Inflammatory macrophage treated with lipopolysaccharide for 1 hour (primary cell): ENCODE measurements at regions not wholly inside any gene's neighbourhood (a gene's known extent, or its start where the extent isn't known, plus 50 kb on each side); places are given as distances from the start of the nearest gene placed in this dataset.
"Not testable (repeated sequence)": the region's sequence is repeated elsewhere in the genome, so short reads cannot be mapped to it uniquely, and the experiment has no call there.

Experiments used
- DNase-seq, 2 donors: peaks; one replicate each; pipeline ENCODE4 v3.0.0-alpha.2; 2020 to 2022

DNA sequence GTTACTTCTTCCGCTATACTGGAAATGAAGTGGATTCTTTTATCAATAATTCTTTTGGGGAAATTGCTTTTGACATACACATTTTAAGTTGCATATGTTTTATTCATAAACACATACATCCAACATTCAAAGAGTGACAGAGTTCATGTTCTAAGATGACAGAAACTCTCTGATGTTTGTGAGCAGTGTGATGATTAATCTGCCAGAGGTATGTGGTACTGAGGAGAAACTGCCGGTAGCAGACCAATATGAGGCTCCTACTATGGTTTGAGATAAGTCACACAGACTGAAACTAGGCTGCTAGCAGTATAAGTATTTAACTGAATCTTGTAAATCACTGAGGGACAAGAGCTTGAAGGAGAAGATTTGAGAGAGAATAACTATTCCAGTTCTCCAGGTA is 524.1 kb upstream of the SEMA3D start:
- no peak for DNase-seq

DNA sequence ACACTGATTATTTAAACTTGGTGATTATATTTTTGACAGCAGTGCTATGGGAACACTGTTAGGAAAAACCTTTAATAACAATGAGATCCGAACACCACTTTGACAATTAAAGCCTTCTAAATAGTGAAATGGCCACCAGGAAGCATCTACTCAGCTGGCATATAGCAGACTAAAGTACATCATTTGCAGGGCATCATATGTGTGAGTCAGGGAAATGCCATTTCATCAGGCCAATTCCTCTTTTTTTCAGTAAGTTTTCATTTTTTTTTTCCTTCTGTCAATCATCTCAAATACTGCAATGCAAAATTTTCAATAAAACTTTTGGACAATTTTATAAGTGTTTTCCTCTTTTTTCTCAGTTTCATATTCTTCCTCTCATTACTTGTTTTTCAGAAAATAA is 521.4 kb upstream of the SEMA3D start:
- DNase-seq: peak; percentile 22 to 60

DNA sequence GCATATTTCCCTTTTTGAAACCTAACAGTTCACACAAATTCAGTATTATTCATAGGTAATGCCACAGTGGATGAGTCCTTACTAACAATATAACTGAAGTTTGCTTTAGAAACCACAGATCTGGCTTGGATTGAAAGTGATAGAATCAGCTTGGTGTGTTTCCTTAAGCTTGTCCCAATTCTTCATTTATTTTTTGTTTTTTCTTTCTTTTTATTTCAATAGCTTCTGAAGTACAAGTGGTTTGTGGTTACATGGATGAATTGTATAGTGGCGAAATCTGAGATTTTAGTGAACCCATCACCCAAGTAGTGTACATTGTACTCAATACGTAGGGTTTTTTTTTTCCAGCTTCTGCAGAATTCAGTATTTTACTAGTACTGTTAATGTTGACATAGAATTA is 518.2 kb upstream of the SEMA3D start:
- DNase-seq: no peak

DNA sequence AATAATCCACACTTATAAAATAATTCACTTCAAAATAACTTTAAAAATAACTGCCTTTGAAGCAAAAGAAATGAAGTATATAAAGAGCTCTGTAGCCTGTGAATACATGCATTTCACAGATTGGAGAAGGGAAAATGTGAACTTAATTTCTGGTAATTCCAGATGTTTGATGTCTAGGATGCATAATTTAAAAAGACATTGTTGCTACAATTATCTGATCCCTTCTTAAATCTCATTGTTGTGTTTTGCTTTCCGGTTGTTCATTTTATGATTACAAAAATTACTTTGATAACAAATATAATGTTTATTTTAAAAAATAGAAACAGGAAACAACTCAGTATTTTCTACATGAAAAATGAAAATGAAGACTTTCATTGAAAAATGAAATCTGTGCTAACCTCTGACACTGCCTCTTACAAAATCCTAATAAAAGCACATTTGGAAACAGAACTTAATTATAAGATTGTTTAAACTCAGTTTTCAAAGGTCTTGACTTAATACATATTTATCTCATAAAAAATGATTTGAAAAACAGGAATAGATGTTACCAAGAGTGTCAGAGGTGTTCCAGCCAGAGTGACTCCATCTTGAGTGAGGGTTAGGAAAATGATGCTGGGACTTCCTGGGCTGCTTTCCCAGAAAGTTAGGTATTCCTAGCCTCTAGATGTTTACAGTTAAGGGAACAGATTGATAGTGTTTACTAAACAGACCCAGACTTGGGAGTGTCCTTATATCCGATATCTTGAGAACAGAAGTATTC is 516.6 kb upstream of the SEMA3D start:
- no peak for DNase-seq

GRCh38 chr7:85702348-85702747 is 515.5 kb upstream of the SEMA3D start:
- no peak for DNase-seq

GRCh38 chr7:85699482-85699881 is 512.6 kb upstream of the SEMA3D start:
- DNase-seq: no peak

- no peak for DNase-seq
These were observed 508.7 kb upstream of the SEMA3D start for GRCh38 chr7:85695533-85695932.

- no peak for DNase-seq
These were observed 508.2 kb upstream of the SEMA3D start for GRCh38 chr7:85695041-85695440.

DNA sequence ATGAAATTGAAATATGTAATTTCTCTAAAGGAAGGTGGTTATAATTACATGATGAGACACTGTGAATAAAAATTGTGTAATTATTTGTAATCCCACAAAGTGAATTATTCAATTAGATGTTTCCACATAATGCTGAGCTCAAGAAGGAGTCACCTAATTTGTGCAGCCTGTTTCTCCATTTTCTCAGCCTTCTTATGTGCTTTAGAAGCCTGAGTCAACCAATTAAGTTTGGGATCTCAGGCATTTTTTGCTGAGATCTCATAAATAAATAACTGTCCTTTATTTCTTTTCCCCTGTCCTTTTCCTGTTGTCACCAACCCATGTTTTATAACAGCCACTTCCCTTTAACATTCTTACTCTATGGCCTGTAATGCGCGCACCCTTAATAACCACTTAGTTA is 506.5 kb upstream of the SEMA3D start:
- DNase-seq: no peak

- DNase-seq: no peak
These were observed 501.9 kb upstream of the SEMA3D start for GRCh38 chr7:85688712-85689111.

DNA sequence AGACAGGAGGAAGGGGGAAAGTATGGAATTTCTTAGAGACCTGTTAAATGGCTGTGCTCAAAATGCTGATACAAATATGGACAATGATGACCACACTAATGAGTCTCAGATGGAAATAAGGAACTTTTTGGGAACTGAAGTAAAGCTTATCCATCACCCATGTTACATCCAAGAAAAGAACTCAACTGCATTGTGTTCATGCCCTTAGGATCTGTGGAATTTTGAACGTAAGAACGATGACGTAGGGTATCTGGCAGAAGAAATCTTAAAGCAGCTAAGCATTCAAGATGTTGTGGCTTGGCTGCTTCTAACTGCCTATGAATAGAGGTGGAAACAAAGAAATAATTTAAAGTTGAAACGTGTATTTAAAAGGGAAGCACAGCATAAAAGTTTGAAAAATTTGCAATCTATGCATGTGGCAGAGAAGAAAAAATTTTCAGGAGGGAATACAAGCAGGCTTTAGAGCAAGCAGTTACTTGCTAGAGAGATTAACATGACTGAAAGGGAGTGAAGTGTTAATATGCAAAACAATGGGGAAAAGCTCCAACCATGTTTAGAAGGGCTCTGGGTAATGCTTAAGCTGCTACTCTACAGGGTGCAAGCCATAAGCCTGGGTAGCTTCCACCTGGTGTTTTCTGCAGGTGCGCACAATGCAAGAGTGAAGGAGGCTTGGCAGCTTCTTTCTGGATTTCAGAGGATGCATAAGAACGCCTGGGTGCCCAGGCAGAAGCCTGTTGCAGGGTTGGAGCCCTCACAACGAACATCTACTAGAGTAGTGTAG is 499.7 kb upstream of the SEMA3D start:
- no peak for DNase-seq

- DNase-seq: no peak
These were observed 499.0 kb upstream of the SEMA3D start for GRCh38 chr7:85685901-85686300.

- no peak for DNase-seq
These were observed 496.2 kb upstream of the SEMA3D start for GRCh38 chr7:85682833-85683620.

GRCh38 chr7:85681241-85681640 is 494.4 kb upstream of the SEMA3D start:
- DNase-seq: no peak

- DNase-seq: not testable (repeated sequence)
These were observed 488.2 kb upstream of the SEMA3D start for GRCh38 chr7:85675093-85675492.

DNA sequence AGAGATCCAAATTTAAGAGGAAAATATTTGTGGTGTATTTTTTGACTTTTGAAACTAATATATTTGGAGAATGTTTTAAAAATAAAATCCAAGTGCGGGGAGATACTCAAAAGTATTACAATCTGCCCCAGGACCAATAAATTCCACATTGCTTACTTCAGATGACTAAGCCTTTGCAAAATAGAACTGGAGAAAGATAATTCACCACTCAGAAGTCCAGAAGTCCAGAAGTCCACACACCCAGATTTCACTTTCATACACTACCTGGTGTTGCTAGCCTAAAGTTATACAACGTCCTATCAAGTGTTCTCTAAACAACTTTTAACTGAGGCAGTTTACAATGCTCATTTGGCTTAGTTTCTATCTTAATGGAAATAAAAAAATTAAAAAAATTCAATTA is 487.0 kb upstream of the SEMA3D start:
- DNase-seq: no peak

DNA sequence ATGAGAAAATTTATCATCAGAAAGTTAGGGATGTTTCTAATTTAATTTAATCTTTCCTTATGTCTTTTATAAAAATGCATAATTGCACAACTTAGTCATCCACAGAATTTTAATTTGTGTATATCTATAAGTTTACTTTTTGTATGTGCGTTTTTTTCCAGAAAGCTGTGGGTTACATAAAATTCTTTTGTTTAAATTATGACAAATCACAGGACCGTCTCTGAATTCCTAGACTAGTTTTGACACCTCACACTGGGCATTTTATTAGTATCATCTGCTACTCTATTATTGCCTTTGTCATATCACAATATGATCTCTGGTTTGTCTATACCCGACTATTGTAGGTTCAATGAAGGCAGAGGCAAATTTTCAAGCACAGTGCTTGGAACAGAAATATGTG is 482.4 kb upstream of the SEMA3D start:
- DNase-seq: no peak

DNA sequence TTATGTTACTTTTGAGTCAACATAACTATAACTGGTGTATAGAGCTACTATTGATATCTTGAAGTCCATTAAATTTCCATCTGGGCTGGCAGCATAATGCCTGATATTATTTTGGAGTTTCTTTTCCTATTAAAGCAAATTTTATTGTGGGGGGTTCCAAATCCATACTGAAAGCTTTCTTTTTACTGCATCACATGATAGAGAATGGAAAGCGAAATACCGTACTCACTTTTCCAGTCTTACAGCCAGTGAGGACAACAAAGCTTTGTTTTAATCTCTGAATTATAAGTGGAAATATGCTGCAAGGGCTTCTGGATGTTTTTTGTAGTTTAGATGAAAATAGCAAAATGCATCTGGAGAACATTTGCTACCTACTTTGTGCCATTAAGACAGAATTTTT is 477.5 kb upstream of the SEMA3D start:
- DNase-seq: no peak

DNA sequence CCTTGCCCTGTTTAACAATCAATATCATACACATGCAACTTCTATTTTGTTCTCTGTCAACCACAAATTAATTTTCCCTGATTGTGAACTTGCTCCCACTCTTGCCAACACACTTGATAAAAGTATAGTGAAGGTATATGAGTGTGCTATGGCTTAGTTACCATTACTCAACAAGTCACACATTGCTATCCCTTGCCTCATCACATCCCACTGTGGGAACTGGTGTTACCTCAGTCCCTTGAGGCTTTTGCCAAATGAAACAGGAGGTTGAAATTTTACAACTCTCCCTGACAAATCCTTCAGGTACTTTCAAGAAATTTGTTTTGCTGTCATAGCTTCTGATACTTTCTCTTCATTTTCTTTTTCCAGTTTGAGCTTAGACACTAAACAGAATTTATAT is 472.5 kb upstream of the SEMA3D start:
- DNase-seq: peak in 1 of 2 donors; percentile 16

DNA sequence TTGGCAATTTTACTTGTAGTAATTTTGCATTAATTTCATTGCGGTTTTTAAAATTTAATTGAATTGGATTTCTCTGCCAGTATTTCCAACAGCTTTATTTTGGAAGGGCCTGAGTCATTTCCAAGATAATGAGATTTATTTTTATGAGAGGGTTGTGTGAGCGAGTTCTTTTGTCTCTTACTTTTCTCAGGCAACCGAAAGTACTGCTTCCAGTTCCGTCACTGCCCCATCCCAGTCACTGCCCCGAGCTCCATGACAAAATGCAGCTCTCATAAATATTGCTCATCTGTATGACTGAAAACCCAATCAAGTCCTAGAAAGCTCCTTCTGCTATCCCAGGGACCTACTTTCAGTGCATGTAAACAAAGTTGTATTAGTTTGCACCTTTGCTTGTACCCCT is 468.4 kb upstream of the SEMA3D start:
- DNase-seq: no peak

DNA sequence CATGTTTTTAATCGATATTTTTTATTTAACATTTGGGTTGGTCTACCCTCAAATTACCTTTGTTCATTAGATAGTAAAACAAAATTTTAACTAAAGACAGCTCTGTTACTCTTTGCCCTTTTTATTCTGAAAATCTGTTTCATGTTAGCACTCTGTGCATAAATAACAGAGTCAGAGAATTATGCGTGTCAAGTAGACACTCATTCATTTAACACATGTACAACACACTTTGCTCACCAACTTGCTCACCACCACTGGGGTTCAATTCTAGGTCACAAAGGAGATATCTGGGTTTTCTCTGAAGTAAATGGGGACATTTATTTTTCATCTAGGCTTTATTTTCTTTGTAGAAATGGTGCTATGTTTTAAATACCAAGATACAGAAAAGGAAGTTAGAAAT is 457.4 kb upstream of the SEMA3D start:
- DNase-seq: no peak

DNA sequence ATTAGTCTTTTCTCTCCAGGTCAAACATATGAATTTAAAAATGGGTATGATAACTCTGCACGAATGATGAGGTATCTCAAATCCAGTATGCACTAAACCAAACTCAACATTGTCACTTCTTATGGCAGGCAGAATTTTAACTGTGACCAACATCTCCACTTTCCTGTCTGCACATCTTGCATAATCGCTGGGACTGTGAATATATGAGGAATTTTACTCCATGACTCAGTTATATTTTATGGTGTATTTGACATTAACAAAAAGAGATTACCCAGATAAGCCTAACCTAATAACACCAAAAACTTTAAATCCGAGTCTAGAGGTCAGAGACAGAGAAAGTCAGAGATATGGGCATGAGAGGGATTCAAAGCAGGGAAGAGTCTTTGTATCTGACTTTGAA is 454.5 kb upstream of the SEMA3D start:
- DNase-seq: no peak

DNA sequence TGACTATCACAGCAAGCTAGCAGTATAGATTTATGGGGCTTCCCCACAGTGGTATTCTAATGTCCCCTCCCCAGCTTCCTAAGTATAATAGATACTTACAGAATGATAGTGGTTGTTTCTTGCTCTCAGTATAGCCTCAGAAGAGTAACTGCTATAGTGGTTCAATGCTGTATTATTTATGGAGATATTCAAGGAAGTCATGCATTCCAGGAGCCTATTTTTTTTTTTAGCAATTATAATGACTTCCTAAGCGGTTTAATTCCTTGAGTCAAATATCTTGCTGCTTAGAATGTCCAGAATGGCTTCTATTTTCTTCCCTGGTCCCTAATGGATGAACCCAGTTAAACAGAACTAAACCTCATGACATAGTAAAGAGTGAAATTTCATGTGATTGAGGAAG is 451.5 kb upstream of the SEMA3D start:
- DNase-seq: no peak

DNA sequence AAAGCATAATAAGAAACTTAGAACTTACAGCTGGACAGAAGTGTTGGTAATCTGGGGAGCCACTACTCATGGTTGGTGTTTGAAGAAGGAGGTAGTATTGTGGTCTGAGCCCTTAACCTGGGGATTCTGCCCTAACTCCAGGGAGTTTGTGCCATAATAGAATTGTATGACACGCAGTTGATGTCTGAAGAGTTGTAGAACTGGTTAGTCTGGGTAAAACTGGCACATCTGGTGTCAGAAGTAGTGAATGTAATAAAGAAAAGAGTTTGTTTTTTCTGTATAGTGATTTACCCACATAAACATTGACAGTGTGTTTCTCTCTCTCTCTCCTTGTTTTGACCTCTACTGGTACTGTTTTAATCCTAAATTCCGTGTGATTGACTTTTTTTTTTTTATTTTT is 448.1 kb upstream of the SEMA3D start:
- no peak for DNase-seq
